GM23338 (cell line): ENCODE measurements at regions not wholly inside any gene's neighbourhood (a gene's known extent, or its start where the extent isn't known, plus 50 kb on each side); places are given as distances from the start of the nearest gene placed in this dataset.

ENCODE experiments used
- ATAC-seq: fragments of 200-7000 bp; cut with Tn5 transposase; 3 replicates; pipeline ENCODE4 v1.9.1; 2020
- DNase-seq: peaks from one replicate; pipeline ENCODE4 v3.0.0-alpha.2; 2015; ENCODE audit warnings: low spot score
- H2AFZ ChIP-seq: fragments of 200-600 bp; sonication (generic); 2 replicates; pipeline ENCODE4 v1.8.0; 2016; ENCODE audit warnings: antibody characterized with exemption, mild to moderate bottlenecking, moderate library complexity
- H3F3A ChIP-seq: fragments of 200-600 bp; sonication (generic); replicated peaks from 2 replicates; pipeline ENCODE4 v1.8.0; 2017; ENCODE audit warnings: antibody characterized with exemption, mixed run types, low read depth
- H3K27ac ChIP-seq: fragments of 200-600 bp; sonication (generic); 2 replicates; pipeline ENCODE4 v1.6.1; 2016; ENCODE audit warnings: low read depth
- H3K27me3 ChIP-seq: fragments of 200-600 bp; sonication (generic); 2 replicates; pipeline ENCODE4 v1.8.0; 2016; ENCODE audit warnings: mild to moderate bottlenecking, mixed run types, moderate library complexity; ENCODE audit not compliant: insufficient read depth
- H3K36me3 ChIP-seq: fragments of 200-600 bp; sonication (generic); 2 replicates; pipeline ENCODE4 v1.8.0; 2016; ENCODE audit warnings: mild to moderate bottlenecking; ENCODE audit not compliant: insufficient read depth
- H3K4me1 ChIP-seq: fragments of 200-600 bp; sonication (generic); 2 replicates; pipeline ENCODE4 v1.8.0; 2016; ENCODE audit warnings: mild to moderate bottlenecking, moderate library complexity; ENCODE audit not compliant: insufficient read depth
- H3K4me2 ChIP-seq: fragments of 200-600 bp; sonication (generic); 2 replicates; pipeline ENCODE4 v1.7.1; 2017; ENCODE audit warnings: mixed run types
- H3K4me3 ChIP-seq: fragments of 200-600 bp; sonication (generic); 2 replicates; pipeline ENCODE4 v1.6.1; 2016; ENCODE audit warnings: mixed run types
- H3K79me2 ChIP-seq: fragments of 200-600 bp; sonication (generic); replicated peaks from 2 replicates; pipeline ENCODE4 v1.8.0; 2017; ENCODE audit warnings: mild to moderate bottlenecking; ENCODE audit not compliant: insufficient read depth
- H3K9me2 ChIP-seq: fragments of 200-600 bp; sonication (generic); 2 replicates; pipeline ENCODE4 v1.8.0; 2017; ENCODE audit not compliant: insufficient read depth
- H4K20me1 ChIP-seq: fragments of 200-600 bp; sonication (generic); replicated peaks from 2 replicates; pipeline ENCODE4 v1.8.0; 2017; ENCODE audit warnings: mild to moderate bottlenecking; ENCODE audit not compliant: insufficient read depth
- H3K27ac Mint-ChIP-seq: 2 replicates; pipeline ENCODE4 v1.8.0; 2020; ENCODE audit warnings: inconsistent platforms, mild to moderate bottlenecking, moderate library complexity, mixed read lengths
- H3K27me3 Mint-ChIP-seq: 3 replicates; pipeline ENCODE4 v1.8.0; 2022; ENCODE audit warnings: low read depth, mild to moderate bottlenecking, moderate library complexity, mixed read lengths, inconsistent platforms; ENCODE audit not compliant: insufficient read depth, poor library complexity
- H3K36me3 Mint-ChIP-seq: 3 replicates; pipeline ENCODE4 v1.8.0; 2021; ENCODE audit warnings: low read depth, mild to moderate bottlenecking, inconsistent platforms, moderate library complexity, mixed read lengths
- H3K4me1 Mint-ChIP-seq: 3 replicates; pipeline ENCODE4 v1.8.0; 2020; ENCODE audit warnings: mild to moderate bottlenecking, inconsistent platforms, mixed read lengths
- H3K4me3 Mint-ChIP-seq: 3 replicates; pipeline ENCODE4 v1.8.0; 2021; ENCODE audit warnings: moderate library complexity, mild to moderate bottlenecking, inconsistent platforms, mixed read lengths
- H3K9me3 Mint-ChIP-seq: 3 replicates; pipeline ENCODE4 v1.8.0; 2020; ENCODE audit warnings: moderate library complexity, mild to moderate bottlenecking, inconsistent platforms, mixed read lengths
- CREB1 ChIP-seq: fragments of 250-450 bp; sonication (Bioruptor Pico); IDR thresholded peaks from 2 replicates; pipeline ENCODE4 v1.5.0; 2020; ENCODE audit warnings: low read depth, mild to moderate bottlenecking, moderate library complexity
- EZH2 ChIP-seq: fragments of 200-600 bp; sonication (generic); IDR thresholded peaks from one replicate; pipeline ENCODE4 v1.8.0; 2017; ENCODE audit warnings: antibody characterized with exemption, mild to moderate bottlenecking, low read depth; ENCODE audit not compliant: unreplicated experiment
- NANOG ChIP-seq: IDR thresholded peaks from 2 replicates; pipeline ENCODE4 v1.6.1; 2016; ENCODE audit warnings: antibody characterized with exemption, borderline replicate concordance
- POLR2AphosphoS5 ChIP-seq: IDR thresholded peaks from 2 replicates; pipeline ENCODE4 v1.6.1; 2016; ENCODE audit warnings: antibody characterized with exemption, low read depth
- STAT1 ChIP-seq: IDR thresholded peaks from one replicate; pipeline ENCODE4 v1.6.1; 2016; ENCODE audit warnings: antibody characterized with exemption; ENCODE audit not compliant: unreplicated experiment
- ZNF114 ChIP-seq: fragments of 250-450 bp; sonication (Bioruptor Pico); IDR thresholded peaks from 2 replicates; pipeline ENCODE4 v1.5.0; 2020; ENCODE audit warnings: mild to moderate bottlenecking, moderate library complexity
- ZNF462 ChIP-seq: fragments of 250-450 bp; sonication (Bioruptor Pico); IDR thresholded peaks from 2 replicates; pipeline ENCODE4 v1.5.0; 2020; ENCODE audit warnings: mild to moderate bottlenecking, moderate library complexity

- 0 out of 3 replicates have a peak, but pooled peaks cover 6% of the 10 kb centered on the region for H3K4me1 Mint-ChIP-seq
- H4K20me1 ChIP-seq, result no peaks in the 10 kb centered on the region
- H3K4me1 ChIP-seq, result no peaks in the 10 kb centered on the region
- DNase-seq (no peak), ATAC-seq (no peak)
- peaks cover 3% of the 10 kb centered on the region; the same call in 1 of the 3 replicates for H3K36me3 Mint-ChIP-seq
- H3K4me3 ChIP-seq, result no peak overlapping the region
- no peaks in the 10 kb centered on the region for H3K9me2 ChIP-seq
- H3K27ac Mint-ChIP-seq, result no peak overlapping the region
- no peak overlapping the region for H3K27ac ChIP-seq
- no peaks in the 10 kb centered on the region for H3K79me2 ChIP-seq
- H3K27me3 Mint-ChIP-seq, result no peaks in the 10 kb centered on the region
- H3K9me3 Mint-ChIP-seq, result no peaks in the 10 kb centered on the region
- no peaks in the 10 kb centered on the region for H3F3A ChIP-seq
- no peak overlapping the region for H3K4me3 Mint-ChIP-seq
- H3K27me3 ChIP-seq, result no peaks in the 10 kb centered on the region
- H2AFZ ChIP-seq, result no peak overlapping the region
- no peaks in the 10 kb centered on the region for H3K36me3 ChIP-seq
- TF ChIP-seq POLR2AphosphoS5, result no peak
- no peak for TF ChIP-seq EZH2
- TF ChIP-seq NANOG, result no peak
- no peak for TF ChIP-seq ZNF114 (CRISPR knock-in tag)
- no peak overlapping the region for H3K4me2 ChIP-seq
Measured at GRCh38 chrX:38856670-38857265, 55.5 kb downstream of the MID1IP1 start.

GRCh38 chrX:38857736-38858523, 56.7 kb downstream of the MID1IP1 start:
- Mint-ChIP-seq H3K27ac (no peak overlapping the region), H3K36me3 (no peaks in the 10 kb centered on the region)

GRCh38 chrX:38859602-38860001, 58.3 kb downstream of the MID1IP1 start:
- Histone ChIP-seq H3K9me2 (no peaks in the 10 kb centered on the region), H3F3A (no peaks in the 10 kb centered on the region), H3K27ac (no peak overlapping the region), H2AFZ (no peak overlapping the region), H4K20me1 (no peaks in the 10 kb centered on the region), H3K79me2 (no peaks in the 10 kb centered on the region), H3K27me3 (no peaks in the 10 kb centered on the region), H3K4me1 (no peaks in the 10 kb centered on the region), H3K4me3 (no peak overlapping the region), H3K36me3 (no peaks in the 10 kb centered on the region), H3K4me2 (no peak overlapping the region)
- H3K4me3 Mint-ChIP-seq, result no peak overlapping the region
- TF ChIP-seq NANOG, result no peak
- TF ChIP-seq ZNF114 (CRISPR knock-in tag), result no peak
- TF ChIP-seq CREB1 (CRISPR knock-in tag), result no peak
- no peak for TF ChIP-seq EZH2
- TF ChIP-seq ZNF462 (CRISPR knock-in tag), result no peak
- TF ChIP-seq STAT1, result no peak
- H3K9me3 Mint-ChIP-seq, result no peaks in the 10 kb centered on the region
- 0 out of 3 replicates have a peak, but pooled peaks cover 6% of the 10 kb centered on the region for H3K4me1 Mint-ChIP-seq
- H3K36me3 Mint-ChIP-seq, result no peaks in the 10 kb centered on the region
- H3K27me3 Mint-ChIP-seq, result no peaks in the 10 kb centered on the region
- no peak overlapping the region for H3K27ac Mint-ChIP-seq
- no peak for ATAC-seq
- DNase-seq, result no peak

More at GRCh38 chrX:38857736-38858523, 56.7 kb downstream of the MID1IP1 start:
- Histone ChIP-seq H3K79me2 (no peaks in the 10 kb centered on the region), H4K20me1 (no peaks in the 10 kb centered on the region), H3K9me2 (no peaks in the 10 kb centered on the region), H3K4me1 (no peaks in the 10 kb centered on the region), H3K27me3 (no peaks in the 10 kb centered on the region), H3K36me3 (no peaks in the 10 kb centered on the region), H3K4me2 (no peak overlapping the region), H3F3A (no peaks in the 10 kb centered on the region), H3K4me3 (no peak overlapping the region), H3K27ac (no peak overlapping the region), H2AFZ (no peak overlapping the region)
- ATAC-seq (no peak), DNase-seq (no peak)
- 0 out of 3 replicates have a peak, but pooled peaks cover 6% of the 10 kb centered on the region for H3K4me1 Mint-ChIP-seq
- no peak overlapping the region for H3K4me3 Mint-ChIP-seq
- no peak for TF ChIP-seq POLR2AphosphoS5
- TF ChIP-seq STAT1, result no peak
- no peak for TF ChIP-seq ZNF114 (CRISPR knock-in tag)
- no peak for TF ChIP-seq EZH2
- H3K9me3 Mint-ChIP-seq, result no peaks in the 10 kb centered on the region
- H3K27me3 Mint-ChIP-seq, result no peaks in the 10 kb centered on the region
